ENCODE measurements at regions not wholly inside any gene's neighbourhood (a gene's known extent, or its start where the extent isn't known, plus 50 kb on each side); places are given as distances from the start of the nearest gene placed in this dataset.

DNA sequence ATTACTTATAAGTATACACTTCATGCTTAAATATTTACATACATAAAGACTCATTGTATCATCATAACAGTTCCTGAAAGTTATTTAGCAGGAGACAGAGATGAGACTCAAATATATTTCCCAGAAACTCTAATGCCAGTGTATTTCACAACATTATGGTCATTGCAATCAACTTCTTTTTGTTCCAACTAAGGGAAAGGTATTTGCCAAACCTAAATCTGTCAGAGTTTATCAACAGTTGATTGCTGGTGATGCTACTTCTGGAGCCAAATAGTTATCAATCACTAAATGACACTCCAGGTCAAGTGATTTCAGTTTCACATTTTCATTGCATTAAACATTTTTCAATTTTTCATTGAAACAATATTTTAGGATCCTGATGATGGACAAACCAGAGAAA, 72.1 kb upstream of the AVPR1A start:
- no peaks in the 10 kb centered on the region for H3K27me3 ChIP-seq (ENCODE audit: control insufficient read depth in 1 of 2, insufficient read depth in 2 of 2, low read length in 2 of 2)
- H2AFZ ChIP-seq (ENCODE audit: low read length), result no peak overlapping the region
- CTCF ChIA-PET (ENCODE audit: low intra/inter-chr PET ratio, low total read pairs), result no interaction called here
- intact Hi-C loops (cut with micrococcal nuclease; ENCODE audit: unreplicated experiment) (no loop called here), in situ Hi-C loops (cut with HindIII; ENCODE audit: extremely low pct_ligation_motif_present, low pct_unique_long_range_greater_than_20kb) (no loop called here)
- no peak for ATAC-seq
- H3K27ac ChIP-seq (ENCODE audit: extremely low read length, insufficient read depth, low read length), result no peak overlapping the region
- no peak overlapping the region for H3K9ac ChIP-seq (ENCODE audit: insufficient read depth, low read depth, low read length)
- BruUV-seq (replicated peaks), result no TSS peak
- H3K36me3 ChIP-seq (replicated peaks in 1 of 2; ENCODE audit: control insufficient read depth in 1 of 2, insufficient read depth in 2 of 2, low read length in 2 of 2), result no peaks in the 10 kb centered on the region
- no peaks in the 10 kb centered on the region for H3K9me3 ChIP-seq (ENCODE audit: low read length)
- FAIRE-seq, result no peak
- H3K4me1 ChIP-seq (ENCODE audit: insufficient read depth, low read length), result no peaks in the 10 kb centered on the region
- no peaks in the 10 kb centered on the region for H4K20me1 ChIP-seq (ENCODE audit: insufficient read depth, low read length)
- H3K4me2 ChIP-seq (ENCODE audit: low read depth, low read length), result no peak overlapping the region
- POLR2A ChIA-PET, result no interaction called here
- TF ChIP-seq POLR2AphosphoS2 (IDR thresholded peaks at IDR 0.05; ENCODE audit: low read depth, low read length), result no peak
- no peak for TF ChIP-seq NR2F6 (IDR thresholded peaks at IDR 0.05)
- TF ChIP-seq NR2F6 (CRISPR knock-in tag; IDR thresholded peaks at IDR 0.05), result no peak
- TF ChIP-seq ZSCAN29 (CRISPR knock-in tag; conservative IDR thresholded peaks at IDR 0.05), result no peak
- TF ChIP-seq CAMTA2 (CRISPR knock-in tag; IDR thresholded peaks at IDR 0.05; ENCODE audit: borderline replicate concordance), result no peak
- no peak for TF ChIP-seq SALL2 (CRISPR knock-in tag; IDR thresholded peaks at IDR 0.05)
- TF ChIP-seq, protein P1, sequence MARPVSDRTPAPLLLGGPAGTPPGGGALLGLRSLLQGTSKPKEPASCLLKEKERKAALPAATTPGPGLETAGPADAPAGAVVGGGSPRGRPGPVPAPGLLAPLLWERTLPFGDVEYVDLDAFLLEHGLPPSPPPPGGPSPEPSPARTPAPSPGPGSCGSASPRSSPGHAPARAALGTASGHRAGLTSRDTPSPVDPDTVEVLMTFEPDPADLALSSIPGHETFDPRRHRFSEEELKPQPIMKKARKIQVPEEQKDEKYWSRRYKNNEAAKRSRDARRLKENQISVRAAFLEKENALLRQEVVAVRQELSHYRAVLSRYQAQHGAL (CRISPR knock-in tag; IDR thresholded peaks at IDR 0.05; ENCODE audit: not compliant biosample characterization), result no peak
- TF ChIP-seq CHD4 (IDR thresholded peaks at IDR 0.05; ENCODE audit: borderline replicate concordance, low read length), result no peak
- H3K79me2 ChIP-seq (ENCODE audit: insufficient read depth, low read length), result no peaks in the 10 kb centered on the region
- H3K4me3 ChIP-seq (replicated peaks in 1 of 3; ENCODE audit: insufficient read depth in 1 of 3, low read depth in 2 of 3, low read length in 3 of 3), result no peak overlapping the region
- no peak for DNase-seq (ENCODE audit: low spot score)

DNA sequence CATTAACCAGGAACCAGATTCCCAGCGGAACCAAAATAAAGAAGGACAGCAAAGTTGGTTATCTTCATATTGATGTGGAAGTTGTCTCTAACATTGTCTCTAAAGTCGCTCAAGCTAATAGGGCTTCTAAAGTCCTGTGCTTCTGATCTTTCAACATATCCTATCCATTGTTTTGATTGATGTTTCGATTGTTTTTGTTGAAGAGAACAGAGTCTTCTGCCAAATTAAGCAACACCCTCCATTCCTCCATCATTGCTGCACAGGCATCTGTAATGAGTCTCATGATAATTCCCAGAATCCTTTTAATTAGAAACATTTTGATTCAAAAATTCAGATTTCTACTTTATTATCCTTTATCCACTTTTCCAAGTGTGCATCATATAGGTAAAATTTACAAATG, 71.6 kb upstream of the AVPR1A start:
- FAIRE-seq (no peak), ATAC-seq (no peak), DNase-seq (ENCODE audit: low spot score) (no peak)
- H4K20me1 ChIP-seq (ENCODE audit: insufficient read depth, low read length), result no peaks in the 10 kb centered on the region
- no peaks in the 10 kb centered on the region for H3K79me2 ChIP-seq (ENCODE audit: insufficient read depth, low read length)
- no peaks in the 10 kb centered on the region for H3K27me3 ChIP-seq (ENCODE audit: control insufficient read depth in 1 of 2, insufficient read depth in 2 of 2, low read length in 2 of 2)
- no peak overlapping the region for H3K27ac ChIP-seq (ENCODE audit: extremely low read length, insufficient read depth, low read length)
- WGBS (ENCODE audit: low lambda C conversion rate), result 3% methylated on average over 3 of the region's 3 CpGs
- intact Hi-C loops (cut with micrococcal nuclease; ENCODE audit: unreplicated experiment) (no loop called here), in situ Hi-C loops (cut with HindIII; ENCODE audit: extremely low pct_ligation_motif_present, low pct_unique_long_range_greater_than_20kb) (no loop called here)
- H3K4me2 ChIP-seq (ENCODE audit: low read depth, low read length), result no peak overlapping the region
- POLR2A ChIA-PET, result no interaction called here
- no TSS peak for BruUV-seq (replicated peaks)
- no peak overlapping the region for H3K9ac ChIP-seq (ENCODE audit: insufficient read depth, low read depth, low read length)
- no peaks in the 10 kb centered on the region for H3K9me3 ChIP-seq (ENCODE audit: low read length)
- no peaks in the 10 kb centered on the region for H3K4me1 ChIP-seq (ENCODE audit: insufficient read depth, low read length)
- no peak overlapping the region for H2AFZ ChIP-seq (ENCODE audit: low read length)
- CTCF ChIA-PET (ENCODE audit: low intra/inter-chr PET ratio, low total read pairs), result no interaction called here
- no peak overlapping the region for H3K4me3 ChIP-seq (replicated peaks in 1 of 3; ENCODE audit: insufficient read depth in 1 of 3, low read depth in 2 of 3, low read length in 3 of 3)
- no peaks in the 10 kb centered on the region for H3K36me3 ChIP-seq (replicated peaks in 1 of 2; ENCODE audit: control insufficient read depth in 1 of 2, insufficient read depth in 2 of 2, low read length in 2 of 2)
- TF ChIP-seq ZSCAN22 (CRISPR knock-in tag; IDR thresholded peaks at IDR 0.05), result no peak
- TF ChIP-seq ZNF274 (CRISPR knock-in tag; IDR thresholded peaks at IDR 0.05), result no peak
- TF ChIP-seq ZMYM4 (CRISPR knock-in tag; IDR thresholded peaks at IDR 0.05), result no peak
- TF ChIP-seq, protein P2, sequence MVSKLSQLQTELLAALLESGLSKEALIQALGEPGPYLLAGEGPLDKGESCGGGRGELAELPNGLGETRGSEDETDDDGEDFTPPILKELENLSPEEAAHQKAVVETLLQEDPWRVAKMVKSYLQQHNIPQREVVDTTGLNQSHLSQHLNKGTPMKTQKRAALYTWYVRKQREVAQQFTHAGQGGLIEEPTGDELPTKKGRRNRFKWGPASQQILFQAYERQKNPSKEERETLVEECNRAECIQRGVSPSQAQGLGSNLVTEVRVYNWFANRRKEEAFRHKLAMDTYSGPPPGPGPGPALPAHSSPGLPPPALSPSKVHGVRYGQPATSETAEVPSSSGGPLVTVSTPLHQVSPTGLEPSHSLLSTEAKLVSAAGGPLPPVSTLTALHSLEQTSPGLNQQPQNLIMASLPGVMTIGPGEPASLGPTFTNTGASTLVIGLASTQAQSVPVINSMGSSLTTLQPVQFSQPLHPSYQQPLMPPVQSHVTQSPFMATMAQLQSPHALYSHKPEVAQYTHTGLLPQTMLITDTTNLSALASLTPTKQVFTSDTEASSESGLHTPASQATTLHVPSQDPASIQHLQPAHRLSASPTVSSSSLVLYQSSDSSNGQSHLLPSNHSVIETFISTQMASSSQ (IDR thresholded peaks at IDR 0.05; ENCODE audit: low read depth), result no peak
- TF ChIP-seq, protein P2 (CRISPR knock-in tag; IDR thresholded peaks at IDR 0.05; ENCODE audit: borderline replicate concordance), result no peak
- TF ChIP-seq, protein P3, sequence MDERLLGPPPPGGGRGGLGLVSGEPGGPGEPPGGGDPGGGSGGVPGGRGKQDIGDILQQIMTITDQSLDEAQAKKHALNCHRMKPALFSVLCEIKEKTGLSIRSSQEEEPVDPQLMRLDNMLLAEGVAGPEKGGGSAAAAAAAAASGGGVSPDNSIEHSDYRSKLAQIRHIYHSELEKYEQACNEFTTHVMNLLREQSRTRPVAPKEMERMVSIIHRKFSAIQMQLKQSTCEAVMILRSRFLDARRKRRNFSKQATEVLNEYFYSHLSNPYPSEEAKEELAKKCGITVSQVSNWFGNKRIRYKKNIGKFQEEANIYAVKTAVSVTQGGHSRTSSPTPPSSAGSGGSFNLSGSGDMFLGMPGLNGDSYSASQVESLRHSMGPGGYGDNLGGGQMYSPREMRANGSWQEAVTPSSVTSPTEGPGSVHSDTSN (CRISPR knock-in tag; IDR thresholded peaks at IDR 0.05), result no peak
- no peak for TF ChIP-seq NFE2L2 (IDR thresholded peaks at IDR 0.05; ENCODE audit: low read length)

All from HepG2 (cell line).